Epithelial cell of proximal tubule (primary cell): ENCODE measurements at regions not wholly inside any gene's neighbourhood (a gene's known extent, or its start where the extent isn't known, plus 50 kb on each side); places are given as distances from the start of the nearest gene placed in this dataset.
"Not testable (repeated sequence)": the region's sequence is repeated elsewhere in the genome, so short reads cannot be mapped to it uniquely, and the experiment has no call there.

Experiments used
- DNase-seq: peaks from one replicate; pipeline ENCODE4 v3.0.0-alpha.2; 2011; ENCODE audit warnings: low read depth
- H3K4me3 ChIP-seq: 2 replicates; pipeline ENCODE4 v1.5.1; 2011; ENCODE audit warnings: low read depth, mild to moderate bottlenecking, low read length
- CTCF ChIP-seq: conservative IDR thresholded peaks from 2 replicates; pipeline ENCODE4 v1.5.1; 2012; ENCODE audit warnings: low read depth, mild to moderate bottlenecking, low read length

GRCh38 chr15:77901921-77902750, 175.4 kb downstream of the TBC1D2B start:
- TF ChIP-seq CTCF = no peak
- no peak overlapping the region for H3K4me3 ChIP-seq
- DNase-seq = no peak

- no peak for TF ChIP-seq CTCF
- DNase-seq = no peak
- no peak overlapping the region for H3K4me3 ChIP-seq
Observed at GRCh38 chr15:77901251-77901881, 176.1 kb downstream of the TBC1D2B start.

- DNase-seq = not testable (repeated sequence)
Observed at GRCh38 chr15:77900331-77900963, 177.1 kb downstream of the TBC1D2B start.

GRCh38 chr15:77899776-77900175, 177.7 kb downstream of the TBC1D2B start:
- H3K4me3 ChIP-seq = not testable (repeated sequence)

More at GRCh38 chr15:77900331-77900963, 177.1 kb downstream of the TBC1D2B start:
- peak; percentile 44 for TF ChIP-seq CTCF
- not testable (repeated sequence) for H3K4me3 ChIP-seq

GRCh38 chr15:77898811-77899730, 178.4 kb downstream of the TBC1D2B start:
- DNase-seq = no peak
- no peak overlapping the region for H3K4me3 ChIP-seq
- no peak for TF ChIP-seq CTCF

More at GRCh38 chr15:77899776-77900175, 177.7 kb downstream of the TBC1D2B start:
- not testable (repeated sequence) for DNase-seq

- no peak overlapping the region for H3K4me3 ChIP-seq
- no peak for TF ChIP-seq CTCF
- DNase-seq = no peak
Observed at GRCh38 chr15:77897896-77898406, 179.6 kb downstream of the TBC1D2B start.

- not testable (repeated sequence) for H3K4me3 ChIP-seq, DNase-seq
Observed at GRCh38 chr15:77897113-77897895, 180.2 kb downstream of the TBC1D2B start.

- not testable (repeated sequence) for DNase-seq
Observed at GRCh38 chr15:77896147-77897112, 181.1 kb downstream of the TBC1D2B start.

More at GRCh38 chr15:77896147-77897112, 181.1 kb downstream of the TBC1D2B start:
- not testable (repeated sequence) for H3K4me3 ChIP-seq
